WTC11 (cell line): ENCODE measurements at regions not wholly inside any gene's neighbourhood (a gene's known extent, or its start where the extent isn't known, plus 50 kb on each side); places are given as distances from the start of the nearest gene placed in this dataset.

ENCODE experiments used
- ATAC-seq: fragments of 200-7000 bp; cut with Tn5 transposase; 2 replicates; pipeline ENCODE4 v1.10.0; 2021; ENCODE audit warnings: mild to moderate bottlenecking, moderate library complexity
- CTCF ChIA-PET: fragments of 300-600 bp; sonication (Branson Sonifier 250); formaldehyde crosslinking; loops from one replicate; lab custom pipeline; 2021; ENCODE audit warnings: antibody characterized with exemption; lab: Charles Lee
- POLR2A ChIA-PET: fragments of 350-600 bp; sonication (Branson Sonifier 250); formaldehyde crosslinking; loops from one replicate; lab custom pipeline; 2021; ENCODE audit warnings: antibody characterized with exemption; lab: Charles Lee
- DNase-seq: peaks from one replicate; pipeline ENCODE4 v3.0.0; 2021; ENCODE audit warnings: low spot score
- H3K27ac Mint-ChIP-seq: 2 replicates; pipeline ENCODE4 v1.8.0; 2021; ENCODE audit warnings: mixed read lengths
- H3K27me3 Mint-ChIP-seq: 2 replicates; pipeline ENCODE4 v1.8.0; 2021; ENCODE audit warnings: low read depth, mild to moderate bottlenecking, moderate library complexity, mixed read lengths
- H3K36me3 Mint-ChIP-seq: 2 replicates; pipeline ENCODE4 v1.8.0; 2021; ENCODE audit warnings: mixed read lengths
- H3K4me1 Mint-ChIP-seq: 2 replicates; pipeline ENCODE4 v1.8.0; 2022; ENCODE audit warnings: mixed read lengths
- H3K4me3 Mint-ChIP-seq: 2 replicates; pipeline ENCODE4 v1.8.0; 2021; ENCODE audit warnings: mild to moderate bottlenecking, moderate library complexity, mixed read lengths
- H3K9me3 Mint-ChIP-seq: 2 replicates; pipeline ENCODE4 v1.8.0; 2021; ENCODE audit warnings: mixed read lengths
- ATF1 ChIP-seq: sonication (generic); formaldehyde crosslinking; IDR thresholded peaks from 2 replicates; pipeline ENCODE4 v1.8.1; 2023; ENCODE audit warnings: mild to moderate bottlenecking, moderate library complexity, missing genetic modification reagents
- ATF6 ChIP-seq: sonication (generic); formaldehyde crosslinking; IDR thresholded peaks from 2 replicates; pipeline ENCODE4 v1.8.1; 2023; ENCODE audit warnings: mild to moderate bottlenecking, missing genetic modification reagents
- E2F1 ChIP-seq: sonication (generic); formaldehyde crosslinking; IDR thresholded peaks from 2 replicates; pipeline ENCODE4 v1.8.0; 2022; ENCODE audit warnings: mild to moderate bottlenecking, missing genetic modification reagents
- NFYB ChIP-seq: sonication (generic); formaldehyde crosslinking; conservative IDR thresholded peaks from 2 replicates; pipeline ENCODE4 v1.8.0; 2022; ENCODE audit warnings: low read depth, missing genetic modification reagents
- RELA ChIP-seq: sonication (generic); formaldehyde crosslinking; IDR thresholded peaks from 2 replicates; pipeline ENCODE4 v1.8.1; 2022; ENCODE audit warnings: missing genetic modification reagents, mild to moderate bottlenecking, borderline replicate concordance
- SMAD4 ChIP-seq: sonication (generic); formaldehyde crosslinking; IDR thresholded peaks from 2 replicates; pipeline ENCODE4 v1.8.0; 2022; ENCODE audit warnings: mild to moderate bottlenecking, missing genetic modification reagents
- SOX15 ChIP-seq: fragments of 250-450 bp; sonication (Bioruptor Pico); IDR thresholded peaks from 2 replicates; pipeline ENCODE4 v1.9.0; 2021; ENCODE audit warnings: mild to moderate bottlenecking
- STAT6 ChIP-seq: sonication (generic); formaldehyde crosslinking; conservative IDR thresholded peaks from 2 replicates; pipeline ENCODE4 v1.8.1; 2023; ENCODE audit warnings: mild to moderate bottlenecking, low read depth, missing genetic modification reagents, moderate library complexity
- ZNF138 ChIP-seq: sonication (generic); formaldehyde crosslinking; conservative IDR thresholded peaks from 2 replicates; pipeline ENCODE4 v1.8.1; 2022; ENCODE audit warnings: mild to moderate bottlenecking, moderate library complexity, missing genetic modification reagents
- ZNF232 ChIP-seq: sonication (generic); formaldehyde crosslinking; IDR thresholded peaks from 2 replicates; pipeline ENCODE4 v1.8.0; 2022; ENCODE audit warnings: mild to moderate bottlenecking, missing genetic modification reagents
- ZNF416 ChIP-seq: fragments of 250-450 bp; sonication (Bioruptor Pico); IDR thresholded peaks from 2 replicates; pipeline ENCODE4 v1.9.0; 2021; ENCODE audit warnings: mild to moderate bottlenecking, inconsistent platforms
- ZNF423 ChIP-seq: fragments of 250-450 bp; sonication (Bioruptor Pico); IDR thresholded peaks from 2 replicates; pipeline ENCODE4 v2.1.2; 2022; ENCODE audit warnings: mild to moderate bottlenecking, moderate library complexity
- TF ChIP-seq, protein P1 (sequence below): fragments of 250-450 bp; sonication (Bioruptor Pico); IDR thresholded peaks from 2 replicates; pipeline ENCODE4 v1.9.0; 2021; ENCODE audit warnings: moderate library complexity, mild to moderate bottlenecking, inconsistent platforms, borderline replicate concordance
- TF ChIP-seq, protein P2 (sequence below): fragments of 250-450 bp; sonication (Bioruptor Pico); IDR thresholded peaks from 2 replicates; pipeline ENCODE4 v1.8.0; 2021; ENCODE audit warnings: mild to moderate bottlenecking

- ChIA-PET CTCF (interaction anchor here (1.0 kb wide), 1 partner anchor 8 kb away, joined by 8 read pairs; no protein-coding TSS in a partner anchor), POLR2A (no interaction called here)
- ATAC-seq = no peak
- Mint-ChIP-seq H3K27me3 (no peaks in the 10 kb centered on the region), H3K27ac (no peak overlapping the region), H3K9me3 (peaks cover 14% of the 10 kb centered on the region; the same call in 1 of the 2 replicates), H3K4me1 (0 out of 2 replicates have a peak, but pooled peaks cover 3% of the 10 kb centered on the region), H3K36me3 (no peaks in the 10 kb centered on the region), H3K4me3 (no peak overlapping the region)
- DNase-seq = no peak
- TF ChIP-seq ZNF232 (CRISPR knock-in tag) (no peak), SOX15 (no peak), ATF6 (CRISPR knock-in tag) (no peak), RELA (CRISPR knock-in tag) (no peak), SMAD4 (no peak), ZNF416 (CRISPR knock-in tag) (no peak), NFYB (CRISPR knock-in tag) (no peak), E2F1 (CRISPR knock-in tag) (no peak)
- TF ChIP-seq, protein P1, sequence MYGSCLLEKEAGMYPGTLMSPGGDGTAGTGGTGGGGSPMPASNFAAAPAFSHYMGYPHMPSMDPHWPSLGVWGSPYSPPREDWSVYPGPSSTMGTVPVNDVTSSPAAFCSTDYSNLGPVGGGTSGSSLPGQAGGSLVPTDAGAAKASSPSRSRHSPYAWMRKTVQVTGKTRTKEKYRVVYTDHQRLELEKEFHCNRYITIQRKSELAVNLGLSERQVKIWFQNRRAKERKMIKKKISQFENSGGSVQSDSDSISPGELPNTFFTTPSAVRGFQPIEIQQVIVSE = no peak
- TF ChIP-seq, protein P2, sequence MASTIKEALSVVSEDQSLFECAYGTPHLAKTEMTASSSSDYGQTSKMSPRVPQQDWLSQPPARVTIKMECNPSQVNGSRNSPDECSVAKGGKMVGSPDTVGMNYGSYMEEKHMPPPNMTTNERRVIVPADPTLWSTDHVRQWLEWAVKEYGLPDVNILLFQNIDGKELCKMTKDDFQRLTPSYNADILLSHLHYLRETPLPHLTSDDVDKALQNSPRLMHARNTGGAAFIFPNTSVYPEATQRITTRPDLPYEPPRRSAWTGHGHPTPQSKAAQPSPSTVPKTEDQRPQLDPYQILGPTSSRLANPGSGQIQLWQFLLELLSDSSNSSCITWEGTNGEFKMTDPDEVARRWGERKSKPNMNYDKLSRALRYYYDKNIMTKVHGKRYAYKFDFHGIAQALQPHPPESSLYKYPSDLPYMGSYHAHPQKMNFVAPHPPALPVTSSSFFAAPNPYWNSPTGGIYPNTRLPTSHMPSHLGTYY (CRISPR knock-in tag) = no peak
Observed at GRCh38 chr10:46220872-46221538, 65.8 kb upstream of the ANTXRL start.

DNA sequence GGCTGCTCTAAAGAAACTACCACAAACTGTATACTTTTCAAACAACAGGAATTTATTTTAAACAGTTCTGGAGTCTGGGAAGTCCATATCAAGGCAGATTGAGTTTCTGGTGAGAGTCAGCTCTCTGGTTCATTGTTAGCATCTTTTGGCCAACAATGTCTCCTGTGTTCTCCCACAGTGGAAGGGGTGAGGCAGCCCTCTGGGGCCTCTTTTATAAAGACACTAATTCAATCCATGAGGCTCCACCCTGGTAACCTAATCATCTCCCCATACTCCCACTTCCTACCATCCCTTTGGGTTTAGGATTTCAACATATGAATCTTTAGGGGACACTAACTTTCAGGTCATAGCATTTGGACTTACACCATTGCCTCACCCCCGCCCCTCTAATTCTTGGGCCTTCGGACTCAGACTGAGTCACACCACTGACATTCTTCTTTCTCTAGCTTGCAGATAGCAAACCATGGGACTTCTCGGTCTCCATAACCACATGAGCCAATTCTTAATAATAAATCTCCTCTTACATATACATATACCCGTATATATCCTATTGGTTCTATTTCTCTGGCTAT is 64.3 kb upstream of the ANTXRL start:
- peaks cover 14% of the 10 kb centered on the region; the same call in 1 of the 2 replicates for H3K9me3 Mint-ChIP-seq
- no peaks in the 10 kb centered on the region for H3K36me3 Mint-ChIP-seq
- ChIA-PET POLR2A (no interaction called here), CTCF (no interaction called here)
- no peak for DNase-seq
- H3K4me1 Mint-ChIP-seq = 0 out of 2 replicates have a peak, but pooled peaks cover under 1% of the 10 kb centered on the region
- H3K27ac Mint-ChIP-seq = no peak overlapping the region
- H3K4me3 Mint-ChIP-seq = no peak overlapping the region
- no peak for ATAC-seq
- TF ChIP-seq ZNF423 (CRISPR knock-in tag) (no peak), NFYB (CRISPR knock-in tag) (no peak), STAT6 (CRISPR knock-in tag) (no peak), ATF1 (CRISPR knock-in tag) (no peak), SOX15 (no peak), ZNF138 (CRISPR knock-in tag) (no peak)
- TF ChIP-seq, all 79 proteins: peak for 0
- no peaks in the 10 kb centered on the region for H3K27me3 Mint-ChIP-seq
